ENCODE measurements at regions not wholly inside any gene's neighbourhood (a gene's known extent, or its start where the extent isn't known, plus 50 kb on each side); places are given as distances from the start of the nearest gene placed in this dataset.
A peak's percentile ranks its signal among the peaks of the same experiment; 100 is the strongest.

DNA sequence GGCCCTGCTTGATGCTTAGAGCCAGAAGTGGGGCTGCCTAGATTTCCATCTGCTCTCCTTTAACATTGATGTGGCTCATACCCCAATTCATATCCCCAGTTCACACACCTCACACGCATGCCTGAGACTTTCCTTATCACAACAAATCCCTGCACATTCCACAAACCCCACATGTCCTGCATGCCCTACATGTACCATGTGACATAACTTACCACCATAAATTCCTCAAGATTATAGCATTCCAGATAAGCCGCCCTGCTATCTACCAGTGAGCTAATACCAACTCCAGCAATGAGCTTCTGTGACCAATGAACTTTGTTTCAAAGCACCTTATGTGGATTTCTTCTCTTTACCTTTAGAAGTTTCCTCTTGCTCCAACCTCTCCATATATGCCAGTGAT is 104.7 kb upstream of the RAB11FIP2 start:
- no peak overlapping the region for H2AK9ac ChIP-seq (replicated peaks; ENCODE audit: low read depth, low read length, poor library complexity)
- no peak overlapping the region for H4K91ac ChIP-seq (ENCODE audit: insufficient read depth, low read depth, low read length)
- H3K56ac ChIP-seq (ENCODE audit: extremely low read depth, insufficient read depth, low read length), result no peak overlapping the region
- intact Hi-C loops (cut with micrococcal nuclease), result no loop called here
- no peak overlapping the region for H3K18ac ChIP-seq (ENCODE audit: low read depth, low read length)
- dilution Hi-C loops (cut with HindIII; ENCODE audit: low sequenced_read_pairs, unreplicated experiment), result no loop called here
- H3K27ac ChIP-seq (ENCODE audit: insufficient read depth, low read length), result no peak overlapping the region
- no peaks in the 10 kb centered on the region for H3K27me3 ChIP-seq (ENCODE audit: control insufficient read depth, insufficient read depth, low read length)
- H3K9ac ChIP-seq (ENCODE audit: low read depth, low read length), result no peak overlapping the region
- peaks cover 3% of the 10 kb centered on the region; the same call in 1 of the 2 replicates for H3K9me3 ChIP-seq (ENCODE audit: control insufficient read depth, insufficient read depth, low read length)
- no peaks in the 10 kb centered on the region for H4K20me1 ChIP-seq (ENCODE audit: insufficient read depth, low read length)
- no peak for TF ChIP-seq RCOR1 (IDR thresholded peaks at IDR 0.05; ENCODE audit: insufficient replicate concordance, low read length)
- no peak for TF ChIP-seq POLR2A (IDR thresholded peaks at IDR 0.05; ENCODE audit: low read depth, low read length)
- no peak for TF ChIP-seq CEBPB (IDR thresholded peaks at IDR 0.05; ENCODE audit: low read depth, low read length)
- no peak for TF ChIP-seq RAD21 (IDR thresholded peaks at IDR 0.05; ENCODE audit: low read length)
- TF ChIP-seq, protein P1, sequence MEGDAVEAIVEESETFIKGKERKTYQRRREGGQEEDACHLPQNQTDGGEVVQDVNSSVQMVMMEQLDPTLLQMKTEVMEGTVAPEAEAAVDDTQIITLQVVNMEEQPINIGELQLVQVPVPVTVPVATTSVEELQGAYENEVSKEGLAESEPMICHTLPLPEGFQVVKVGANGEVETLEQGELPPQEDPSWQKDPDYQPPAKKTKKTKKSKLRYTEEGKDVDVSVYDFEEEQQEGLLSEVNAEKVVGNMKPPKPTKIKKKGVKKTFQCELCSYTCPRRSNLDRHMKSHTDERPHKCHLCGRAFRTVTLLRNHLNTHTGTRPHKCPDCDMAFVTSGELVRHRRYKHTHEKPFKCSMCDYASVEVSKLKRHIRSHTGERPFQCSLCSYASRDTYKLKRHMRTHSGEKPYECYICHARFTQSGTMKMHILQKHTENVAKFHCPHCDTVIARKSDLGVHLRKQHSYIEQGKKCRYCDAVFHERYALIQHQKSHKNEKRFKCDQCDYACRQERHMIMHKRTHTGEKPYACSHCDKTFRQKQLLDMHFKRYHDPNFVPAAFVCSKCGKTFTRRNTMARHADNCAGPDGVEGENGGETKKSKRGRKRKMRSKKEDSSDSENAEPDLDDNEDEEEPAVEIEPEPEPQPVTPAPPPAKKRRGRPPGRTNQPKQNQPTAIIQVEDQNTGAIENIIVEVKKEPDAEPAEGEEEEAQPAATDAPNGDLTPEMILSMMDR (conservative IDR thresholded peaks at IDR 0.05; ENCODE audit: low read depth, low read length), result no peak
- TF ChIP-seq BHLHE40 (IDR thresholded peaks at IDR 0.05; ENCODE audit: low read depth, low read length), result no peak
- TF ChIP-seq NFE2L2 (IDR thresholded peaks at IDR 0.05; ENCODE audit: low read depth, low read length), result no peak
- TF ChIP-seq SMC3 (IDR thresholded peaks at IDR 0.05; ENCODE audit: low read depth, low read length), result no peak
- TF ChIP-seq, protein P2, sequence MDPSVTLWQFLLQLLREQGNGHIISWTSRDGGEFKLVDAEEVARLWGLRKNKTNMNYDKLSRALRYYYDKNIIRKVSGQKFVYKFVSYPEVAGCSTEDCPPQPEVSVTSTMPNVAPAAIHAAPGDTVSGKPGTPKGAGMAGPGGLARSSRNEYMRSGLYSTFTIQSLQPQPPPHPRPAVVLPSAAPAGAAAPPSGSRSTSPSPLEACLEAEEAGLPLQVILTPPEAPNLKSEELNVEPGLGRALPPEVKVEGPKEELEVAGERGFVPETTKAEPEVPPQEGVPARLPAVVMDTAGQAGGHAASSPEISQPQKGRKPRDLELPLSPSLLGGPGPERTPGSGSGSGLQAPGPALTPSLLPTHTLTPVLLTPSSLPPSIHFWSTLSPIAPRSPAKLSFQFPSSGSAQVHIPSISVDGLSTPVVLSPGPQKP (IDR thresholded peaks at IDR 0.05; ENCODE audit: borderline replicate concordance, low read depth, low read length), result no peak
- no peak for TF ChIP-seq CHD1 (IDR thresholded peaks at IDR 0.05; ENCODE audit: low read depth, low read length)
- TF ChIP-seq MAFK (IDR thresholded peaks at IDR 0.05; ENCODE audit: low read depth, low read length), result no peak
- TF ChIP-seq FOS (IDR thresholded peaks at IDR 0.05; ENCODE audit: low read depth, low read length), result no peak
- TF ChIP-seq MXI1 (IDR thresholded peaks at IDR 0.05; ENCODE audit: borderline replicate concordance, low read depth, low read length), result no peak
- TF ChIP-seq, protein P3, sequence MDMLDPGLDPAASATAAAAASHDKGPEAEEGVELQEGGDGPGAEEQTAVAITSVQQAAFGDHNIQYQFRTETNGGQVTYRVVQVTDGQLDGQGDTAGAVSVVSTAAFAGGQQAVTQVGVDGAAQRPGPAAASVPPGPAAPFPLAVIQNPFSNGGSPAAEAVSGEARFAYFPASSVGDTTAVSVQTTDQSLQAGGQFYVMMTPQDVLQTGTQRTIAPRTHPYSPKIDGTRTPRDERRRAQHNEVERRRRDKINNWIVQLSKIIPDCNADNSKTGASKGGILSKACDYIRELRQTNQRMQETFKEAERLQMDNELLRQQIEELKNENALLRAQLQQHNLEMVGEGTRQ (IDR thresholded peaks at IDR 0.05; ENCODE audit: low read depth, low read length), result no peak
- TF ChIP-seq MAZ (IDR thresholded peaks at IDR 0.05; ENCODE audit: borderline replicate concordance, low read depth, low read length), result no peak
- TF ChIP-seq RFX5 (IDR thresholded peaks at IDR 0.05; ENCODE audit: low read depth, low read length), result no peak
- no peak overlapping the region for H4K8ac ChIP-seq (ENCODE audit: low read depth in 2 of 2, low read length in 2 of 2)
- ChIA-PET POLR2A (ENCODE audit: unreplicated experiment) (no interaction called here), CTCF (no interaction called here)
- no peak overlapping the region for H2BK15ac ChIP-seq (ENCODE audit: low read depth, low read length)
- H3K4me3 ChIP-seq (ENCODE audit: insufficient read depth, low read depth, low read length), result no peak overlapping the region
- no peak overlapping the region for H3K4me2 ChIP-seq (ENCODE audit: low read depth, low read length)
- no peak overlapping the region for H2BK20ac ChIP-seq (ENCODE audit: low read depth, low read length)
- H3K79me1 ChIP-seq (ENCODE audit: low read depth in 1 of 2, low read length in 2 of 2), result no peaks in the 10 kb centered on the region
- 57% methylated on average over 1 of the region's 2 CpGs; no CpG with 5 or more reads in 1 of the 2 experiments for WGBS, 2 experiments (ENCODE audit: extremely low coverage in 2 of 2, insufficient read length in 1 of 2)
- H3K23ac ChIP-seq (ENCODE audit: low read depth, low read length), result no peak overlapping the region
- no TSS peak for BruUV-seq (replicated peaks)
- H3K14ac ChIP-seq (replicated peaks; ENCODE audit: low read depth, low read length), result no peak overlapping the region
- no peak overlapping the region for H2BK5ac ChIP-seq (ENCODE audit: low read depth, low read length, poor library complexity, severe bottlenecking)
- no peak overlapping the region for H2BK120ac ChIP-seq (ENCODE audit: low read depth, low read length)
- no peak overlapping the region for H4K5ac ChIP-seq (ENCODE audit: low read depth, low read length)
- DNase-seq, result no peak
- no peak overlapping the region for H3K4ac ChIP-seq (ENCODE audit: low read depth, low read length)
- no peak overlapping the region for H2AK5ac ChIP-seq (ENCODE audit: low read depth, low read length)
- in situ Hi-C loops (cut with MboI; ENCODE audit: low sequenced_read_pairs), result no loop called here
- no peaks in the 10 kb centered on the region for H3K9me1 ChIP-seq (ENCODE audit: insufficient read depth, low read length)
- no peak for ATAC-seq (ENCODE audit: low read depth)
- peak overlapping the region; percentile 67 for H2AFZ ChIP-seq (replicated peaks; ENCODE audit: low read length, poor library complexity)
- H3K4me1 ChIP-seq (ENCODE audit: control insufficient read depth, insufficient read depth, low read length), result no peaks in the 10 kb centered on the region
- no peaks in the 10 kb centered on the region for H3K36me3 ChIP-seq (ENCODE audit: control insufficient read depth, insufficient read depth, low read length)

All from IMR-90 (cell line).